B cell (primary cell): ENCODE measurements at regions not wholly inside any gene's neighbourhood (a gene's known extent, or its start where the extent isn't known, plus 50 kb on each side); places are given as distances from the start of the nearest gene placed in this dataset.

Source experiments
- ATAC-seq: fragments of 200-7000 bp; cut with Tn5 transposase; one replicate; pipeline ENCODE4 v1.10.0; 2021; ENCODE audit warnings: low read depth, mild to moderate bottlenecking, moderate number of reproducible peaks, moderate library complexity
- CTCF ChIA-PET: fragments of 350-600 bp; sonication (Branson Sonifier 250); formaldehyde crosslinking; loops from one replicate; lab custom pipeline; 2021; ENCODE audit warnings: antibody characterized with exemption, inconsistent platforms; lab: Charles Lee
- POLR2A ChIA-PET: fragments of 350-600 bp; sonication (Branson Sonifier 250); formaldehyde crosslinking; loops from one replicate; lab custom pipeline; 2021; ENCODE audit warnings: antibody characterized with exemption; lab: Charles Lee
- DNase-seq: peaks from one replicate; pipeline ENCODE4 v3.0.0; 2013
- H2AFZ ChIP-seq: 2 replicates; pipeline ENCODE4 v1.6.1; 2012; ENCODE audit warnings: mild to moderate bottlenecking, low read depth, low read length; ENCODE audit not compliant: insufficient read depth, poor library complexity, severe bottlenecking
- H3K27ac ChIP-seq, 2 donors: 1 replicate in 1 of 2; 2 replicates in 1 of 2; pipeline ENCODE4 v1.5.1; 2012 to 2013; ENCODE audit warnings: low read length in 2 of 2, mild to moderate bottlenecking in 2 of 2, moderate library complexity in 1 of 2
- H3K27me3 ChIP-seq, 4 experiments: fragments of 200-600 bp in 1 of 4; sonication (generic) in 1 of 4; replicated peaks in 1 of 4; 1 replicate in 2 of 4; 2 replicates in 2 of 4; pipeline versions ENCODE4 v1.6.1 to v1.7.0; 2013 to 2016; ENCODE audit warnings: low read length in 3 of 4, mild to moderate bottlenecking in 2 of 4, mixed read lengths in 1 of 4, moderate library complexity in 1 of 4; ENCODE audit not compliant: insufficient read depth in 4 of 4, control insufficient read depth in 3 of 4; ENCODE audit errors: control extremely low read depth in 1 of 4
- H3K36me3 ChIP-seq, 2 experiments: replicated peaks in 1 of 2; 1 replicate in 1 of 2; 2 replicates in 1 of 2; pipeline versions ENCODE4 v1.6.1 to v1.7.1; 2013; ENCODE audit warnings: low read length in 1 of 2; ENCODE audit not compliant: insufficient read depth in 2 of 2, control insufficient read depth in 1 of 2; ENCODE audit errors: control extremely low read depth in 1 of 2, extremely low read depth in 1 of 2
- H3K4me1 ChIP-seq, 2 donors: fragments of 200-600 bp in 1 of 2; sonication (generic) in 1 of 2; 1 replicate in 1 of 2; 2 replicates in 1 of 2; pipeline versions ENCODE4 v1.5.1 to v1.6.1; 2013 to 2017; ENCODE audit warnings: low read length in 2 of 2; ENCODE audit not compliant: control insufficient read depth in 2 of 2, insufficient read depth in 2 of 2
- H3K4me2 ChIP-seq: replicated peaks from 2 replicates; pipeline ENCODE3; 2012; ENCODE audit warnings: mild to moderate bottlenecking, low read depth, low read length; ENCODE audit not compliant: poor library complexity, severe bottlenecking
- H3K4me3 ChIP-seq, 5 experiments: fragments of 200-600 bp in 1 of 5; sonication (generic) in 1 of 5; 1 replicate in 3 of 5; 2 replicates in 2 of 5; pipeline versions ENCODE4 v1.5.1 to v1.7.0; 2011 to 2016; ENCODE audit warnings: low read length in 4 of 5, mild to moderate bottlenecking in 4 of 5, low read depth in 2 of 5, control low read depth in 1 of 5, moderate library complexity in 1 of 5; ENCODE audit not compliant: insufficient read depth in 1 of 5; ENCODE audit errors: control extremely low read depth in 1 of 5, extremely low read depth in 1 of 5
- H3K79me2 ChIP-seq: fragments of 200-600 bp; sonication (generic); one replicate; pipeline ENCODE4 v1.6.0; 2016; ENCODE audit warnings: low read length; ENCODE audit not compliant: control insufficient read depth, insufficient read depth
- H3K9ac ChIP-seq: fragments of 200-600 bp; sonication (generic); 2 replicates; pipeline ENCODE4 v1.6.1; 2017; ENCODE audit warnings: mild to moderate bottlenecking, low read length, moderate library complexity
- H3K9me3 ChIP-seq, 3 donors: one replicate each; pipeline versions ENCODE4 v1.6.1 to v1.7.1; 2013; ENCODE audit warnings: low read length in 2 of 3; ENCODE audit not compliant: control insufficient read depth in 2 of 3, insufficient read depth in 1 of 3; ENCODE audit errors: control extremely low read depth in 1 of 3
- H4K20me1 ChIP-seq: 2 replicates; pipeline ENCODE4 v1.6.0; 2012; ENCODE audit warnings: mild to moderate bottlenecking, low read length; ENCODE audit not compliant: insufficient read depth, control insufficient read depth, poor library complexity, severe bottlenecking
- H3K27ac Mint-ChIP-seq: one replicate; pipeline ENCODE4 v1.8.0; 2021; ENCODE audit warnings: mixed read lengths
- H3K27me3 Mint-ChIP-seq: one replicate; pipeline ENCODE4 v1.8.0; 2021; ENCODE audit warnings: mixed read lengths
- H3K4me1 Mint-ChIP-seq: one replicate; pipeline ENCODE4 v1.8.0; 2021; ENCODE audit warnings: mixed read lengths
- H3K4me3 Mint-ChIP-seq: one replicate; pipeline ENCODE4 v1.8.0; 2021; ENCODE audit warnings: mixed read lengths
- H3K9me3 Mint-ChIP-seq: one replicate; pipeline ENCODE4 v1.8.0; 2022; ENCODE audit warnings: mixed read lengths; ENCODE audit not compliant: insufficient read depth
- CTCF ChIP-seq: fragments of 200-600 bp; IDR thresholded peaks from one replicate; pipeline ENCODE4 v1.8.0; 2022; ENCODE audit warnings: antibody characterized with exemption, mild to moderate bottlenecking
- EZH2 ChIP-seq: IDR thresholded peaks from 2 replicates; pipeline ENCODE4 v1.6.1; 2012; ENCODE audit warnings: borderline replicate concordance, low read depth, mild to moderate bottlenecking, moderate library complexity, low read length; ENCODE audit not compliant: insufficient read depth, poor library complexity, severe bottlenecking
- WGBS: methylation state at CpG from one replicate; pipeline ENCODE4 v1.1.5; 2013; ENCODE audit warnings: missing lambda C conversion rate; ENCODE audit not compliant: insufficient coverage; 5-methylcytosine and 5-hydroxymethylcytosine counted together
- intact Hi-C: fragments of 100-400 bp; cut with micrococcal nuclease; formaldehyde crosslinking; loops from one replicate; pipeline ENCODE4 v1.10.0; 2022

- ATAC-seq: no peak
- no peaks in the 10 kb centered on the region for H3K4me1 ChIP-seq
- no peaks in the 10 kb centered on the region for H3K27me3 ChIP-seq
- ChIA-PET POLR2A (no interaction called here), CTCF (interaction anchor here (1.6 kb wide), 1 partner anchor 16 kb away, joined by 5 read pairs; no protein-coding TSS in a partner anchor)
- no peaks in the 10 kb centered on the region for H3K4me1 Mint-ChIP-seq
- H2AFZ ChIP-seq: no peak overlapping the region
- H3K27ac ChIP-seq: no peak overlapping the region
- H3K27ac Mint-ChIP-seq: no peak overlapping the region
- no peak overlapping the region for H3K9ac ChIP-seq
- H3K27me3 Mint-ChIP-seq: peaks cover 17% of the 10 kb centered on the region
- no peak overlapping the region for H3K4me3 Mint-ChIP-seq
- H3K79me2 ChIP-seq: no peaks in the 10 kb centered on the region
- no peaks in the 10 kb centered on the region for H3K9me3 ChIP-seq
- TF ChIP-seq CTCF: no peak
- TF ChIP-seq EZH2: no peak
- H3K9me3 Mint-ChIP-seq: no peaks in the 10 kb centered on the region
- no peak overlapping the region for H3K4me2 ChIP-seq
- H4K20me1 ChIP-seq: no peaks in the 10 kb centered on the region
- no peaks in the 10 kb centered on the region for H3K36me3 ChIP-seq
- WGBS: 88% methylated on average over 7 of the region's 9 CpGs
- intact Hi-C loops: no loop called here
- no peak for DNase-seq
- H3K4me3 ChIP-seq: no peak overlapping the region
Observed at GRCh38 chr11:11044137-11044855, 186.4 kb upstream of the ZBED5 start.

- Histone ChIP-seq H3K27ac (no peak overlapping the region), H3K27me3 (no peaks in the 10 kb centered on the region), H3K36me3 (no peaks in the 10 kb centered on the region), H3K4me1 (no peaks in the 10 kb centered on the region), H3K79me2 (no peaks in the 10 kb centered on the region), H3K9me3 (no peaks in the 10 kb centered on the region), H3K4me2 (no peak overlapping the region), H3K9ac (no peak overlapping the region), H3K4me3 (no peak overlapping the region), H2AFZ (no peak overlapping the region), H4K20me1 (no peaks in the 10 kb centered on the region)
- CTCF ChIA-PET: interaction anchor here (0.8 to 11.5 kb wide), 2 partner anchors 11 to 18 kb away, joined by 3 to 78 read pairs; no protein-coding TSS in a partner anchor
- Mint-ChIP-seq H3K27ac (no peak overlapping the region), H3K4me3 (no peak overlapping the region), H3K27me3 (peaks cover 22% of the 10 kb centered on the region), H3K4me1 (no peaks in the 10 kb centered on the region), H3K9me3 (no peaks in the 10 kb centered on the region)
- 93% methylated on average over 3 of the region's 3 CpGs for WGBS
- POLR2A ChIA-PET: no interaction called here
- no peak for DNase-seq
- no peak for ATAC-seq
- TF ChIP-seq EZH2: no peak
- TF ChIP-seq CTCF: no peak
- intact Hi-C loops: no loop called here
Observed at GRCh38 chr11:11043721-11044120, 185.9 kb upstream of the ZBED5 start.
